Kidney (tissue), 13 donors: ENCODE measurements at regions not wholly inside any gene's neighbourhood (a gene's known extent, or its start where the extent isn't known, plus 50 kb on each side); places are given as distances from the start of the nearest gene placed in this dataset.

Experiments used
- DNase-seq, 5 donors: peaks; one replicate each; pipeline ENCODE4 v3.0.0-alpha.2; 2013 to 2020
- FAIRE-seq: peaks from 2 replicates; lab custom pipeline; 2012; peaks lifted over from hg19 to GRCh38; lab: Jason Lieb, UNC
- H3K27ac ChIP-seq, 2 donors: one replicate each; pipeline ENCODE4 v1.7.0; 2013; ENCODE audit warnings: low read depth in 2 of 2, low read length in 2 of 2, inconsistent platforms in 1 of 2
- H3K27me3 ChIP-seq: one replicate; pipeline ENCODE4 v1.7.1; 2013; ENCODE audit warnings: low read length, inconsistent platforms; ENCODE audit not compliant: control insufficient read depth, insufficient read depth
- H3K36me3 ChIP-seq, 3 donors: one replicate each; pipeline versions ENCODE4 v1.7.0 to v1.7.1; 2013; ENCODE audit warnings: low read length in 3 of 3, control low read depth in 1 of 3, inconsistent platforms in 1 of 3; ENCODE audit not compliant: insufficient read depth in 3 of 3, control insufficient read depth in 2 of 3
- H3K4me1 ChIP-seq, 3 donors: one replicate each; pipeline versions ENCODE4 v1.7.0 to v1.7.1; 2013; ENCODE audit warnings: low read length in 3 of 3, inconsistent platforms in 1 of 3, low read depth in 1 of 3; ENCODE audit not compliant: control insufficient read depth in 2 of 3, insufficient read depth in 2 of 3
- H3K4me3 ChIP-seq, 3 donors: one replicate each; pipeline versions ENCODE4 v1.7.0 to v1.8.1; 2013; ENCODE audit warnings: low read length in 3 of 3, control low read depth in 1 of 3, inconsistent platforms in 1 of 3
- H3K9ac ChIP-seq, 3 donors: one replicate each; pipeline versions ENCODE4 v1.7.0 to v1.7.1; 2013; ENCODE audit warnings: low read length in 3 of 3, control low read depth in 1 of 3, inconsistent platforms in 1 of 3
- H3K9me3 ChIP-seq, 3 donors: one replicate each; pipeline versions ENCODE4 v1.7.0 to v1.7.1; 2013; ENCODE audit warnings: low read length in 3 of 3, control low read depth in 1 of 3, inconsistent platforms in 1 of 3; ENCODE audit not compliant: control insufficient read depth in 2 of 3, insufficient read depth in 1 of 3
- CTCF ChIP-seq: IDR thresholded peaks from 3 replicates; pipeline ENCODE4 v1.5.1; 2012; ENCODE audit warnings: mild to moderate bottlenecking, moderate library complexity, borderline replicate concordance; ENCODE audit not compliant: insufficient read depth; ENCODE audit errors: extremely low read depth
- intact Hi-C: fragments of 100-400 bp; cut with DNase I; formaldehyde crosslinking; loops from one replicate; pipeline ENCODE4 v1.11.1; 2022
- donor health status: control.
- donor health status: control.
- donor health status: control.
- donor health status: control.
- donor health status: control.
- donor health status: DM: yes; HTN: yes; CAD: no.
- donor health status: Normal renal cell carcinoma (clear cell type).

GRCh38 chr5:44664711-44665100 lies 144.0 kb upstream of the MRPS30 start:
- H3K27ac ChIP-seq, result no peak overlapping the region
- FAIRE-seq (no peak), DNase-seq (no peak)
- TF ChIP-seq CTCF, result no peak
- intact Hi-C loops, result no loop called here
- H3K36me3 ChIP-seq, result no peaks in the 10 kb centered on the region
- no peaks in the 10 kb centered on the region for H3K4me1 ChIP-seq
- no peaks in the 10 kb centered on the region for H3K9me3 ChIP-seq
- H3K4me3 ChIP-seq, result no peak overlapping the region
- no peaks in the 10 kb centered on the region for H3K27me3 ChIP-seq
- no peak overlapping the region for H3K9ac ChIP-seq

DNA sequence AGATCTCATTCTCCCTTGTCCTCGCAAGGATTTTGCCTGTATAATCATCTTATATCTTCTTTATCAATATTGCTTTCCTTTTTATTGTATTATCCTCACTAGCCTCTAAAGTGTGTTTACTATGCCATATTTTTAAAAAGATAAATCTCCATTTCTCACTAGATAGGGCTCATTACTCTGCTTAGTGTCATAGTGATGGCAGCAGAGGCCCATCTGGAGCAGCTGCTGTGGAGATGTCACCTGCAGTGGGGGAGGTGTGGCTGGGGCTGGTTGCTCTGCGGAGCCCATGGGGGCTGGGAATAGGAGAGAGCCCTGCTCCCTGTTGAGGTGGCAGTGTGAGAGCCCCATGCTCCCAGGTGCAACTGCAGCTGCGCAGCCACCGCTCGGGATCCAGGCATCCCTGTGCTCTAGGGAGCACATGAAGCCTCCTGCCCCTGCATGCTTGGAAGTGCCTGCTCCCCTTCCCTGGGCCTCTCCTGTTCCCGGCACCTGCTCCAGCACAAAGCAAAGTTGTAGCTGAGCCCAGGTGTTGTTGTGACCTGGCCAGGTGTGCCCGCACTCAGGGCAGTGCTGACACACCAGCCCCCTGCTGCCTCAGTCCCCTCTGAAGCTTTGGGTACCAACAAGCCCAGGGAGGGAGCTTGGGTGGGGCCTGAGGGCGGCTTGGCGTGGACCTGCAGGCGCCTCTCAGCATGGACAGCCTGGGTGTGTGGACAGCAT lies 144.6 kb upstream of the MRPS30 start:
- no peak overlapping the region for H3K27ac ChIP-seq
- H3K4me1 ChIP-seq, result no peaks in the 10 kb centered on the region
- no peak overlapping the region for H3K9ac ChIP-seq
- DNase-seq (no peak), FAIRE-seq (no peak)
- TF ChIP-seq CTCF, result no peak
- H3K4me3 ChIP-seq, result no peak overlapping the region
- no peaks in the 10 kb centered on the region for H3K27me3 ChIP-seq
- H3K36me3 ChIP-seq, result no peaks in the 10 kb centered on the region
- intact Hi-C loops, result no loop called here
- H3K9me3 ChIP-seq, result no peaks in the 10 kb centered on the region

DNA sequence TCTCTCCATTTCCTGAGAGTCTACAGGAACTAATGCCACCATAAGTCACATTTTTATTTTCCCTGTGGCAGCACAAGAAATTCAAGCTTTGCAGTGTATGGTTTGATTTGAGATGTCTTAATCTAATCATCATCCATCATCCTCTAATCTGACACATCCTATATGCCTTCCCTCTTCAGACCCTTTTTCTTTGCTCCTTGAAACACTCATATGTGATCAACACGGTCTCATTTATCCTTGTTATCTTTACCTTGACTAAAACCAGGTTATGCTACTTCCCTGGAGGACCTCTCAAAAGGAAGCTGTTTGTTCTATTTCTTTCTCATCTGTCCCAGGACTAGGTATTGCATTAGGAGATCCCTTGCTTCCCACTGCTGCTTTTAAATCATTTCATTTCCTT lies 146.9 kb upstream of the MRPS30 start:
- no peaks in the 10 kb centered on the region for H3K27me3 ChIP-seq
- H3K36me3 ChIP-seq, result no peaks in the 10 kb centered on the region
- no peaks in the 10 kb centered on the region for H3K9me3 ChIP-seq
- no peaks in the 10 kb centered on the region for H3K4me1 ChIP-seq
- H3K27ac ChIP-seq, result no peak overlapping the region
- DNase-seq (no peak), FAIRE-seq (no peak)
- intact Hi-C loops, result no loop called here
- H3K4me3 ChIP-seq, result no peak overlapping the region
- no peak overlapping the region for H3K9ac ChIP-seq
- TF ChIP-seq CTCF, result no peak

DNA sequence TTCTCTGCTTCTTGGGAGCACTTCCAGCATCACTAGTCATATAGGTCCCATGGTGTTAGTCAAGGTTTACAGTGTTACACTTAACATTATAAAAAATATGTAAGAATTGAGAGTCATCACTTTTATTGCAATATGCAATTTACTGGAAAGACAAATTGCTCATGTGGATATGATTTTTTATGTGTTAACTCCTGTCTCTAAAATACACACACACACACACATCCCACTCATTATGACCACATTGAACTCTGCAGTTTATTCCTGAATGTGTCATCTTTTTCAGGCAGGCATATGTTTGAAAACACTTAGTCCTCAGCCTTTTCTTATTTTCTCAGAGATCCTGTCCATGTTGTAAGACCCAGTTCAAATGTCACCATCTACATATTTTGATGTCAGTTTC lies 148.5 kb upstream of the MRPS30 start:
- intact Hi-C loops, result no loop called here
- Histone ChIP-seq H3K27me3 (no peaks in the 10 kb centered on the region), H3K4me1 (no peaks in the 10 kb centered on the region), H3K27ac (no peak overlapping the region), H3K4me3 (no peak overlapping the region), H3K9ac (no peak overlapping the region), H3K9me3 (no peaks in the 10 kb centered on the region), H3K36me3 (no peaks in the 10 kb centered on the region)
- FAIRE-seq (no peak), DNase-seq (no peak)
- no peak for TF ChIP-seq CTCF
